Activated naive CD8-positive, alpha-beta T cell treated with anti-CD3 and anti-CD28 coated beads, Interleukin-2, amount 50 U/mL, for 24 hours (primary cell): ENCODE measurements at regions not wholly inside any gene's neighbourhood (a gene's known extent, or its start where the extent isn't known, plus 50 kb on each side); places are given as distances from the start of the nearest gene placed in this dataset.
A peak's percentile ranks its signal among the peaks of the same experiment; 100 is the strongest.

ENCODE experiments used
- ATAC-seq: fragments of 150-1000 bp; cut with Tn5 transposase; one replicate; pipeline ENCODE4 v1.10.0; 2021
- DNase-seq: peaks from one replicate; pipeline ENCODE4 v3.0.0; 2021
- H3K27ac Mint-ChIP-seq: one replicate; pipeline ENCODE4 v1.8.0; 2021; ENCODE audit warnings: mild to moderate bottlenecking, mixed read lengths
- H3K27me3 Mint-ChIP-seq: one replicate; pipeline ENCODE4 v1.8.0; 2021; ENCODE audit warnings: mixed read lengths
- H3K36me3 Mint-ChIP-seq: one replicate; pipeline ENCODE4 v1.8.0; 2021; ENCODE audit warnings: low read depth, mixed read lengths
- H3K4me1 Mint-ChIP-seq: one replicate; pipeline ENCODE4 v1.8.0; 2021; ENCODE audit warnings: mixed read lengths
- H3K4me3 Mint-ChIP-seq: one replicate; pipeline ENCODE4 v1.8.0; 2021; ENCODE audit warnings: mild to moderate bottlenecking, moderate library complexity, mixed read lengths
- H3K9me3 Mint-ChIP-seq: one replicate; pipeline ENCODE4 v1.8.0; 2021; ENCODE audit warnings: mixed read lengths

DNA sequence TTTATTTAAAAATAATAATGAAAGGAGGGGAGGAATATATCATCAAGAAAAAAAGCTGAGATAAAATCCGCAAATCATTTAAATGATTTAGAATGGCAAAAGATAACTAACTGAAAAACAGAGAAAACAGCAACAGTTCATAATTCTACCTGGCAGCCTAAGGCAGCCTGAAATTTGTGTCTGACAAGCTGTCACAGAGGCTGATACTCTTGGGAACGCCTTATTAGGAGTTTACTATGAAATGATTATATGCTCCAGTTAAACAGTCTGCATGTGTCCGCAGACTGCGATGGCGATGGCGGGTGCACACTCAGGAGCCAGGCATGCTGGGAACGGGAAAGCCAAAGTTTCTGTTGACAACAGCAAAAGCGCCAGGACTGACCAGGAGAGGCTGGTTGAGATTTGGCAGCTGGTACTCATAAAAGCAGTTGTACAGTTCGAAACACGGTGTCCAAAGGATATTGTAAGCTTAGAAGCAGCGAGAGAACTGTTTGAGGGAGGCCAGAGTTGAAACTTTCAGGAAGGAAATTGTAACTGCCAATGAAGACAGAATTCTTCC, 172.9 kb upstream of the MPPED2 start:
- Mint-ChIP-seq H3K9me3 (peaks cover 4% of the 10 kb centered on the region), H3K4me3 (no peak overlapping the region), H3K36me3 (no peaks in the 10 kb centered on the region), H3K27ac (no peak overlapping the region), H3K4me1 (no peaks in the 10 kb centered on the region), H3K27me3 (peaks cover 2% of the 10 kb centered on the region)
- DNase-seq, result no peak
- ATAC-seq, result no peak

GRCh38 chr11:30758518-30758917, 172.4 kb upstream of the MPPED2 start:
- H3K27ac Mint-ChIP-seq, result no peak overlapping the region
- H3K4me1 Mint-ChIP-seq, result no peaks in the 10 kb centered on the region
- peaks cover 2% of the 10 kb centered on the region for H3K27me3 Mint-ChIP-seq
- DNase-seq, result no peak
- no peak for ATAC-seq
- H3K4me3 Mint-ChIP-seq, result no peak overlapping the region
- no peaks in the 10 kb centered on the region for H3K36me3 Mint-ChIP-seq
- H3K9me3 Mint-ChIP-seq, result peaks cover 4% of the 10 kb centered on the region

DNA sequence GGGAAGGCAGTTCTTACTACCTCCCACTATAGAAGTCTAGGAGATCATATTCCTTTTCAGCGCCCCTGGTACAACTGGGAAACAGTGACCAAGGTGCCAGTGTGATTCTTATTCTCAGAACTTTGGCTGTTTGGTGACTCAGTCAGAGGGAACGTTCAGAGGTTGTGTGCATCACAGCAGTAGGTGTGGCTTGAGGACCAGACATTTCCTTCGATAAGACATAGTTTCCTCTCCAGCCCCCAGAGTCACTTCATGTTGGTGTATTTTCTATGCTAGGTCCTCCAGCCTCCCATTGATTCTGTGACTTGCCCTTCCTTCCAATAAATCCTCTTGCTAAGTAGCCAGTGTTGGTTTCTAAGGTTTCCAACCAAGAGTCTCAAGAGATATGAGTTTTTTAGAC, 171.9 kb upstream of the MPPED2 start:
- Mint-ChIP-seq H3K4me3 (no peak overlapping the region), H3K27me3 (peaks cover 2% of the 10 kb centered on the region), H3K9me3 (peaks cover 4% of the 10 kb centered on the region), H3K4me1 (no peaks in the 10 kb centered on the region), H3K36me3 (no peaks in the 10 kb centered on the region), H3K27ac (no peak overlapping the region)
- DNase-seq (no peak), ATAC-seq (peak; percentile 36)

DNA sequence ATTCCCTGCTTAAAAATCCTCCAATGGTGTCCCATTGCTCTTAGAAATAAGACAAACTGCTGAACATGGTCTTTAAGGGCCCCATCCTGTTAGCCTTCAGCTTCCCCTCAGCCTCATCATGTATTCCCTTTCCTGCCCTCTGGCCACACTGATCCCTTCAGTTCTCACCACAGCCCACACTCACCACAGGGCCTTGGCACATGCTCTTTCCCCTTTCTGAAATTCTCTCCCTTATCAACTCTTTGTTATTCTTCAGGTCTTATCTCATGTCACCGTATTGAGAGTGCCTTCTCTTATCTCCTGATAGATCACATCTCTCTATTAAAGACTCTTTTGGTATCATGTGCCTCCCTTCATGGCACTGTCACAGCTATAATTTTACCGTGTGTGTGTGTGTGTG, 167.8 kb upstream of the MPPED2 start:
- no peaks in the 10 kb centered on the region for H3K36me3 Mint-ChIP-seq
- DNase-seq (no peak), ATAC-seq (no peak)
- no peaks in the 10 kb centered on the region for H3K27me3 Mint-ChIP-seq
- H3K9me3 Mint-ChIP-seq, result no peaks in the 10 kb centered on the region
- H3K4me1 Mint-ChIP-seq, result no peaks in the 10 kb centered on the region
- H3K27ac Mint-ChIP-seq, result no peak overlapping the region
- no peak overlapping the region for H3K4me3 Mint-ChIP-seq

- Mint-ChIP-seq H3K4me3 (no peak overlapping the region), H3K27ac (no peak overlapping the region), H3K27me3 (no peaks in the 10 kb centered on the region), H3K9me3 (no peaks in the 10 kb centered on the region), H3K36me3 (no peaks in the 10 kb centered on the region), H3K4me1 (no peaks in the 10 kb centered on the region)
- ATAC-seq, result no peak
- DNase-seq, result no peak
Observed at GRCh38 chr11:30753504-30753903, 167.4 kb upstream of the MPPED2 start.

DNA sequence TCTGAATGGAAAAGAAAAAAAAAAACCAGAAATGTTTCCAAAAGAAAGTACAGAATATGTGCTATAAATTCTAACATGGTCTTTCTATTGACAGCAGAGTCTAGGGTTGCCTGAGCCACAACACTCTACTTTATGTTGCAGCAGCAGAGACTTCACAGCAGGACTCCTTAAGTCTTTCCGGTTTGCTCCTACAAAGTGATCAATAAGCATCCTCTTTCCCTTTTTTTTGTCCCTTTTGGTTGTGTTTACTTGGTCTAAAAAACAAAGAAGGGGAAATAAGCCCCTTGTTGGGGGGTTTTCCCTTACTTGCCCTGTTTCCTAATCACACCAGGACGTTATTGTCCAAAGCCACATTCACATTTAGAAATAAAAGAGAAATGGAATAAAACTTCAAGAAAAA, 163.1 kb upstream of the MPPED2 start:
- Mint-ChIP-seq H3K36me3 (no peaks in the 10 kb centered on the region), H3K27me3 (no peaks in the 10 kb centered on the region)

GRCh38 chr11:30741039-30741550, 154.9 kb upstream of the MPPED2 start:
- DNase-seq (no peak), ATAC-seq (no peak)
- Mint-ChIP-seq H3K27me3 (peaks cover 2% of the 10 kb centered on the region), H3K27ac (no peak overlapping the region), H3K9me3 (peaks cover 18% of the 10 kb centered on the region), H3K4me1 (no peaks in the 10 kb centered on the region), H3K4me3 (no peak overlapping the region), H3K36me3 (no peaks in the 10 kb centered on the region)

More for the DNA sequence above, 163.1 kb upstream of the MPPED2 start:
- H3K4me1 Mint-ChIP-seq, result no peaks in the 10 kb centered on the region
- ATAC-seq (no peak), DNase-seq (no peak)
- H3K9me3 Mint-ChIP-seq, result no peaks in the 10 kb centered on the region
- H3K4me3 Mint-ChIP-seq, result no peak overlapping the region
- no peak overlapping the region for H3K27ac Mint-ChIP-seq

GRCh38 chr11:30740091-30740490, 153.9 kb upstream of the MPPED2 start:
- Mint-ChIP-seq H3K27me3 (peaks cover 2% of the 10 kb centered on the region), H3K9me3 (peaks cover 18% of the 10 kb centered on the region), H3K4me3 (no peak overlapping the region), H3K36me3 (no peaks in the 10 kb centered on the region), H3K27ac (no peak overlapping the region), H3K4me1 (no peaks in the 10 kb centered on the region)
- DNase-seq (no peak), ATAC-seq (no peak)

GRCh38 chr11:30735946-30736345, 149.8 kb upstream of the MPPED2 start:
- H3K9me3 Mint-ChIP-seq, result peaks cover 10% of the 10 kb centered on the region
- no peak overlapping the region for H3K27ac Mint-ChIP-seq
- no peak for DNase-seq
- ATAC-seq, result no peak
- peaks cover 2% of the 10 kb centered on the region for H3K27me3 Mint-ChIP-seq
- H3K36me3 Mint-ChIP-seq, result no peaks in the 10 kb centered on the region
- no peak overlapping the region for H3K4me3 Mint-ChIP-seq
- H3K4me1 Mint-ChIP-seq, result no peaks in the 10 kb centered on the region

GRCh38 chr11:30733748-30734147, 147.6 kb upstream of the MPPED2 start:
- peaks cover 8% of the 10 kb centered on the region for H3K9me3 Mint-ChIP-seq
- no peak for ATAC-seq

DNA sequence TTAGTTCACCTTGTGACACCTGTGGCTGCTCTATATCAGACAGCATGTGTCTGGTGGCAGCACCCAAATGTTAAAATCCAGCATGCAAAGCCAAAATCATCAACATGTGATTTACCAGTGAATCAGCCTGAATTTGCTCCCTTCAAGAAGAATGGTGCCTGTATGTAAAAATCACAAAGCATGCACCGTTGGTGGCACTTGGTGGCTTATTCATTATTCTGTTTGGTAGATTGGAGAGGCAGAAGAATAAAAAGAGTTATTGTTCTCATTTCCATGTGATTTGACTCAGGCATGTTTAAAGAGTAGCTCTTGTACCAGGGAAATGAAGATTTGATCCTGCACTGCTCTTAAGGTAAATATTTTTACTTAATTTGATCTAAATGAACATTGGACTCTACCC, 143.9 kb upstream of the MPPED2 start:
- Mint-ChIP-seq H3K27ac (no peak overlapping the region), H3K9me3 (no peaks in the 10 kb centered on the region), H3K4me1 (no peaks in the 10 kb centered on the region), H3K36me3 (no peaks in the 10 kb centered on the region), H3K27me3 (no peaks in the 10 kb centered on the region), H3K4me3 (no peak overlapping the region)
- no peak for ATAC-seq
- no peak for DNase-seq

More at GRCh38 chr11:30733748-30734147, 147.6 kb upstream of the MPPED2 start:
- H3K36me3 Mint-ChIP-seq, result no peaks in the 10 kb centered on the region
- DNase-seq, result no peak
- no peak overlapping the region for H3K27ac Mint-ChIP-seq
- no peak overlapping the region for H3K4me3 Mint-ChIP-seq
- H3K27me3 Mint-ChIP-seq, result peaks cover under 1% of the 10 kb centered on the region
- no peaks in the 10 kb centered on the region for H3K4me1 Mint-ChIP-seq

- no peaks in the 10 kb centered on the region for H3K4me1 Mint-ChIP-seq
- no peak overlapping the region for H3K4me3 Mint-ChIP-seq
- no peaks in the 10 kb centered on the region for H3K36me3 Mint-ChIP-seq
- no peak overlapping the region for H3K27ac Mint-ChIP-seq
- DNase-seq, result no peak
- no peaks in the 10 kb centered on the region for H3K9me3 Mint-ChIP-seq
- ATAC-seq, result no peak
- no peaks in the 10 kb centered on the region for H3K27me3 Mint-ChIP-seq
Observed at GRCh38 chr11:30729187-30729713, 143.1 kb upstream of the MPPED2 start.

DNA sequence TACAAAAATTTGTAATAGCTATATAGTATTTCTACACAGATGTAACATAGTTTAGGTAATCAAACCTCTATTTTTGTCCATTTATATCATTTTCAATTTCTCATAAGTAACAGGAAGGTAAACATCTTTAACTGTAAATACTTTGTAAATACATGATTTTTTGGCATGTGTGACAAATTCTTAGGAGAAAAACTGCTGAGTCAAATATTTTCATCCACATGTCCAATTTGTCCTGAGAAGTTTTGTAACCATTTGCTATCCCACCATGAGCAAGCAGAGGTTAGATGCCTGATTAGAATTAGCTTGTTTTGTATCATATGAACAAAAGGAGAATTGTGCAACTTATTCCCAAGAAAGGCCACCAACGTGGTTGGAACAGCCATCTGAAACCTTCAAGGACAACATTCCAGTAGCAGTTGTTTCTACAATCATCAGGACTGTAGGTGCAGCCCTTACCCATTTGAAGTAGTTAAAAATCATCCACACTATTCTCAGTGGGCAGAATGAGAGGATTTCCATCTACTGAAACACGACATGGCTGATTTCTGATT, 139.6 kb upstream of the MPPED2 start:
- Mint-ChIP-seq H3K27ac (no peak overlapping the region), H3K4me1 (no peaks in the 10 kb centered on the region), H3K4me3 (no peak overlapping the region), H3K27me3 (no peaks in the 10 kb centered on the region), H3K9me3 (peaks cover 3% of the 10 kb centered on the region), H3K36me3 (no peaks in the 10 kb centered on the region)
- DNase-seq (no peak), ATAC-seq (no peak)

GRCh38 chr11:30724274-30724673, 138.1 kb upstream of the MPPED2 start:
- no peak for ATAC-seq
- no peaks in the 10 kb centered on the region for H3K27me3 Mint-ChIP-seq
- H3K4me1 Mint-ChIP-seq, result no peaks in the 10 kb centered on the region
- H3K4me3 Mint-ChIP-seq, result no peak overlapping the region
- no peaks in the 10 kb centered on the region for H3K36me3 Mint-ChIP-seq
- DNase-seq, result no peak
- no peak overlapping the region for H3K27ac Mint-ChIP-seq
- peaks cover 3% of the 10 kb centered on the region for H3K9me3 Mint-ChIP-seq

DNA sequence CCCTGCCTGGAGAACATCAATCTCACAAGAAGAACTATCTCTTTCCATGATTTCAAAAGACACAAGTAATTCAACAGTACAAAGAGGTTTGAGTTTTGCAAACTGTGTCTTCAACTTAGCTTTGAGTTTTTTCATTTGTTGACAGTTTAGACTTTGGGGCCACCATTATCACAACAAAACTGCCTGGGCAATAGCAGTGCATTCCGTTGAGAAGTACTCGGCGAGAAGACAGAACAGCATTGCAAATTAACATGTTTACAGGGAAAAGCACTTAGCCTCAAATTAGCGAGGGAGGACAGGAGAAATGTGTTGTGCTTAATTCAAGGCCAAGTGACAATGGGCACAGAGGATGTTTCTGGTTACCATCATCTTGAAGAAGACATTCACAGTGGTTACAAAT, 133.2 kb upstream of the MPPED2 start:
- DNase-seq (no peak), ATAC-seq (no peak)
- H3K9me3 Mint-ChIP-seq, result peaks cover 3% of the 10 kb centered on the region
- no peaks in the 10 kb centered on the region for H3K36me3 Mint-ChIP-seq
- H3K27ac Mint-ChIP-seq, result no peak overlapping the region
- H3K27me3 Mint-ChIP-seq, result no peaks in the 10 kb centered on the region
- no peaks in the 10 kb centered on the region for H3K4me1 Mint-ChIP-seq
- no peak overlapping the region for H3K4me3 Mint-ChIP-seq
